ENCODE measurements at regions not wholly inside any gene's neighbourhood (a gene's known extent, or its start where the extent isn't known, plus 50 kb on each side); places are given as distances from the start of the nearest gene placed in this dataset.

DNA sequence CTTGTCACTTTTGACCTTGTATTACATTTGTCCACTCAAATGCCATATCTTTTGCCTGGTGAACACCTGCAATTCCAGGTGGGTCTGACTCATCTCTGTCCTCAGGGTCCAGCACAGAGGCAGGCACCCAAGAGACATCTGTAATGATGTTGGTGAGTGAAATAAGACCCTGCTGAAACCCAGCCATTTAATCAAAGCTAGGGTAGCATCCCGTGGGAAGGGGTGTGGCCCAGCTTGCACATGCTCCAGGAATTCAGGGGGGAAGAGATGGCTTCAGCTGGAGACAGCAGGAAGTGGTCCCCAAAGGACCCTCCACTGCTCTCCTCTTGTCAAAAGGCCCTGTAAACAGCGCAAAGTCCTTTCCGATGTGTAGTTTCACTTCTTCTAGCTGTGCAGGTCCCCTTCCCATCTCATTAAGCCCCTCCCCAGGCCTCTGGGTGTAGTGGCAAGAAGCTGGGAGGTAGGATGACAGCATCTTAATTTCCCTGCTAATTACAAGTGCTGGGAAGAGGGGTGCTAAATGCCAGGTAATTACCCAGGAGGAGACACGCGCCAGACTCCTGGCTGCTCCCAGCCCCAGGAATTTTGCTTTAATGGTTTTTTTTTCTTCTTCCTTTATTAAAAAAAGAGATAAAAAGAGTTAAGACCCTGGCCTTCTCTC, 54.4 kb upstream of the TRABD2B start:
- DNase-seq = no peak

GRCh38 chr1:48049823-48050535, 52.8 kb upstream of the TRABD2B start:
- DNase-seq = no peak

GRCh38 chr1:48048980-48049379, 51.8 kb upstream of the TRABD2B start:
- no peak for DNase-seq

DNA sequence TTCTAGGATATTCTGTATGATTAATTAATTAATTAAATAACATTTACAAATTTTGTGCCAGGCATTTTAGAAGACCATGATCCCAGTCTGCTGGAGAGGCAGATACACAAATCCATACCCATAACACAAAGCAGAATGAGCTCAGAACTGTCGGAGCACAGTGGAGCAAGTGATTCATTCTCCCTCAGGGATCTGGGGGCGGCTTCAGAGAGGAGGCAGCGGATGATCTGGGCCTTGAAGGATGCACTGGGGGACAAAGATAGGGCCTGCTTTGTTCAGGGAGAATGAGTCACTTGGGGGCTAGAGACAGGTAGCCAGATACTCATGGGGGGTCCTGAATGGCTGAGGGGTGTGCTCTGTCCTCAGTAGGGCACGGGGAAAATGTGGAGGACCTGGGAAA, 50.9 kb upstream of the TRABD2B start:
- DNase-seq = no peak

GRCh38 chr1:48047116-48047515, 49.9 kb upstream of the TRABD2B start:
- no peak for DNase-seq
